Sigmoid colon (tissue), 6 donors: ENCODE measurements at regions not wholly inside any gene's neighbourhood (a gene's known extent, or its start where the extent isn't known, plus 50 kb on each side); places are given as distances from the start of the nearest gene placed in this dataset.

Source experiments
- DNase-seq: peaks from one replicate; pipeline ENCODE4 v3.0.0-alpha.2; 2019
- H3K27ac ChIP-seq, 4 donors: fragments of 200-600 bp; sonication (generic); one replicate each; pipeline ENCODE4 v1.5.1; 2016 to 2019; ENCODE audit warnings: mild to moderate bottlenecking in 1 of 4
- H3K27me3 ChIP-seq, 3 donors: fragments of 200-600 bp; sonication (generic); one replicate each; pipeline ENCODE4 v1.5.1; 2019; ENCODE audit warnings: mild to moderate bottlenecking in 1 of 3
- H3K36me3 ChIP-seq, 4 donors: fragments of 200-600 bp; sonication (generic); one replicate each; pipeline ENCODE4 v1.5.1; 2016 to 2019
- H3K4me1 ChIP-seq, 4 donors: fragments of 200-600 bp; sonication (generic); one replicate each; pipeline ENCODE4 v1.5.1; 2017 to 2019
- H3K4me3 ChIP-seq, 4 donors: fragments of 200-600 bp; sonication (generic); one replicate each; pipeline ENCODE4 v1.5.1; 2017 to 2019; ENCODE audit warnings: mild to moderate bottlenecking in 2 of 4, moderate library complexity in 1 of 4
- H3K9me3 ChIP-seq, 4 donors: fragments of 200-600 bp in 3 of 4; sonication (generic) in 3 of 4; one replicate each; pipeline versions ENCODE4 v1.5.1 to v1.6.1; 2013 to 2019
- CTCF ChIP-seq, 4 experiments: fragments of 450-650 bp in 3 of 4; fragments of 200-600 bp in 1 of 4; IDR thresholded peaks; one replicate each; pipeline ENCODE4 v1.5.1; 2016 to 2019; ENCODE audit warnings: antibody characterized with exemption in 4 of 4, mild to moderate bottlenecking in 3 of 4, moderate library complexity in 2 of 4
- EP300 ChIP-seq, 4 donors: sonication (generic); formaldehyde crosslinking; IDR thresholded peaks; one replicate each; pipeline ENCODE4 v1.6.1; 2017; ENCODE audit warnings: antibody characterized with exemption in 4 of 4
- POLR2A ChIP-seq, 2 donors: fragments of 450-650 bp; IDR thresholded peaks; one replicate each; pipeline ENCODE4 v1.6.1; 2016; ENCODE audit warnings: antibody characterized with exemption in 2 of 2, mild to moderate bottlenecking in 2 of 2, moderate library complexity in 2 of 2
- POLR2AphosphoS5 ChIP-seq, 4 donors: sonication (generic); formaldehyde crosslinking; IDR thresholded peaks; one replicate each; pipeline ENCODE4 v1.6.1; 2017; ENCODE audit warnings: antibody characterized with exemption in 4 of 4
- WGBS, 2 donors: extraction: QIAGEN DNeasy Blood & Tissue Kit; methylation state at CpG; one replicate each; pipeline ENCODE4 v1.1.7; 2013; 5-methylcytosine and 5-hydroxymethylcytosine counted together
- intact Hi-C: fragments of 100-400 bp; cut with DNase I; formaldehyde crosslinking; loops from one replicate; pipeline ENCODE4 v1.15.1; 2023
- donor health status: healthy with polysubstance abuse.
- donor health status: healthy.

GRCh38 chr16:16956376-16956775 is 514.4 kb downstream of the XYLT1 start:
- Histone ChIP-seq H3K9me3 (no peaks in the 10 kb centered on the region), H3K27ac (no peak overlapping the region), H3K36me3 (no peaks in the 10 kb centered on the region), H3K4me3 (no peak overlapping the region), H3K4me1 (no peaks in the 10 kb centered on the region), H3K27me3 (no peaks in the 10 kb centered on the region)
- intact Hi-C loops: no loop called here
- no peak for TF ChIP-seq POLR2AphosphoS5 (IDR thresholded peaks at IDR 0.05)
- TF ChIP-seq CTCF (IDR thresholded peaks at IDR 0.05): no peak
- 77 to 79% methylated on average over 2 of the region's 2 CpGs for WGBS, 2 donors
- DNase-seq: no peak

DNA sequence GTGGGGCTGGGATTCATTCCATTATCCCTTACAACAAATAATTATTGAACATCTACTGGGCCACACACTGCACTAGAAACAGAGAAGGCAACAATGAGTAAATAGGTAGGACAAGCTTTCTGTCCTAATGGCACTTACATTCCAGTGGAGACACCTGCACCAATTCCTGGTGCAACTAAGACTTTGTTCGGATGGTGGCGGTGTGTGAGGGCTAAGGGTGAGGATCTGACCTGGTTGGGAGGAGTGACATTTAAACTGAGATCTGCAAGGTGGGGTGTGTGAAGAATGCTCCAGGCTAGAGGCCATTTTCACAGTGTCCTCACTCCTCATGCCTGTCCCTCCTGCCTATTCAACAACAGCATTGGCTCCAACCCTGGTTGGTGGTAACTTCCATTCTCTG is 510.0 kb downstream of the XYLT1 start:
- WGBS, 2 donors: 93 to 94% methylated on average over 2 of the region's 2 CpGs
- no peak overlapping the region for H3K27ac ChIP-seq
- no peaks in the 10 kb centered on the region for H3K9me3 ChIP-seq
- no peak overlapping the region for H3K4me3 ChIP-seq
- no peaks in the 10 kb centered on the region for H3K4me1 ChIP-seq
- TF ChIP-seq POLR2AphosphoS5 (IDR thresholded peaks at IDR 0.05) (no peak), POLR2A (IDR thresholded peaks at IDR 0.05) (no peak), CTCF (IDR thresholded peaks at IDR 0.05) (no peak), EP300 (IDR thresholded peaks at IDR 0.05) (no peak)
- H3K27me3 ChIP-seq: peaks cover 0 to 4% (median 0%) of the 10 kb centered on the region in 3 donors
- DNase-seq: no peak
- no peaks in the 10 kb centered on the region for H3K36me3 ChIP-seq
- intact Hi-C loops: no loop called here

GRCh38 chr16:16966439-16966838 is 504.3 kb downstream of the XYLT1 start:
- Histone ChIP-seq H3K9me3 (no peaks in the 10 kb centered on the region), H3K36me3 (no peaks in the 10 kb centered on the region), H3K4me1 (no peaks in the 10 kb centered on the region), H3K27me3 (peaks cover 0 to 5% (median 4%) of the 10 kb centered on the region in 3 donors), H3K27ac (no peak overlapping the region), H3K4me3 (no peak overlapping the region)
- no peak for DNase-seq
- intact Hi-C loops: no loop called here
- TF ChIP-seq POLR2AphosphoS5 (IDR thresholded peaks at IDR 0.05): no peak
- TF ChIP-seq POLR2A (IDR thresholded peaks at IDR 0.05): no peak
- no peak for TF ChIP-seq EP300 (IDR thresholded peaks at IDR 0.05)
- no peak for TF ChIP-seq CTCF (IDR thresholded peaks at IDR 0.05)
- 70 to 77% methylated on average over 2 of the region's 2 CpGs for WGBS, 2 donors

- intact Hi-C loops: no loop called here
- Histone ChIP-seq H3K36me3 (no peaks in the 10 kb centered on the region), H3K27me3 (peaks cover 0 to 8% (median 0%) of the 10 kb centered on the region in 3 donors), H3K4me3 (no peak overlapping the region), H3K9me3 (no peaks in the 10 kb centered on the region), H3K4me1 (no peaks in the 10 kb centered on the region), H3K27ac (no peak overlapping the region)
- WGBS, 2 donors: 91 to 96% methylated on average over 1 of the region's 1 CpG
- TF ChIP-seq POLR2A (IDR thresholded peaks at IDR 0.05) (no peak), CTCF (IDR thresholded peaks at IDR 0.05) (no peak), POLR2AphosphoS5 (IDR thresholded peaks at IDR 0.05) (no peak), EP300 (IDR thresholded peaks at IDR 0.05) (no peak)
- DNase-seq: no peak
Observed at GRCh38 chr16:16971042-16971441, 499.7 kb downstream of the XYLT1 start.

- no peak overlapping the region for H3K4me3 ChIP-seq
- intact Hi-C loops: no loop called here
Observed at GRCh38 chr16:16972831-16973230, 497.9 kb downstream of the XYLT1 start.

More at GRCh38 chr16:16972831-16973230, 497.9 kb downstream of the XYLT1 start:
- Histone ChIP-seq H3K4me1 (no peaks in the 10 kb centered on the region), H3K36me3 (no peaks in the 10 kb centered on the region), H3K27me3 (peaks cover 0 to 8% (median 0%) of the 10 kb centered on the region in 3 donors), H3K27ac (no peak overlapping the region), H3K9me3 (no peaks in the 10 kb centered on the region)
- DNase-seq: no peak
- 34 to 83% methylated on average over 4 of the region's 4 CpGs for WGBS, 2 donors
- no peak for TF ChIP-seq CTCF (IDR thresholded peaks at IDR 0.05)
- TF ChIP-seq POLR2A (IDR thresholded peaks at IDR 0.05): no peak
- no peak for TF ChIP-seq POLR2AphosphoS5 (IDR thresholded peaks at IDR 0.05)
- TF ChIP-seq EP300 (IDR thresholded peaks at IDR 0.05): no peak
